GM13976 (cell line): ENCODE measurements at regions not wholly inside any gene's neighbourhood (a gene's known extent, or its start where the extent isn't known, plus 50 kb on each side); places are given as distances from the start of the nearest gene placed in this dataset.

Experiments
- DNase-seq: peaks from one replicate; pipeline ENCODE4 v3.0.0; 2012; ENCODE audit warnings: low spot score
- CTCF ChIP-seq: IDR thresholded peaks from 2 replicates; pipeline ENCODE4 v1.5.1; 2012; ENCODE audit warnings: borderline replicate concordance, mild to moderate bottlenecking; ENCODE audit not compliant: insufficient read depth; ENCODE audit errors: extremely low read depth, missing control alignments, control extremely low read depth
- in situ Hi-C: fragments of 300-500 bp; cut with MboI; formaldehyde crosslinking; loops from one replicate; pipeline ENCODE4 v1.12.0; 2022; ENCODE audit warnings: low sequenced_read_pairs, mixed read lengths, inconsistent platforms; ENCODE audit not compliant: unreplicated experiment

- peak; percentile 87 for TF ChIP-seq CTCF
- in situ Hi-C loops: no loop called here
- DNase-seq: peak; percentile 29
Measured at GRCh38 chr13:62512194-62513141, 1096.8 kb upstream of the PCDH20 start.

- DNase-seq: no peak
- TF ChIP-seq CTCF: no peak
- in situ Hi-C loops: no loop called here
Measured at GRCh38 chr13:62510906-62511655, 1095.4 kb upstream of the PCDH20 start.

- DNase-seq: no peak
- TF ChIP-seq CTCF: no peak
- in situ Hi-C loops: no loop called here
Measured at GRCh38 chr13:62502588-62502987, 1086.9 kb upstream of the PCDH20 start.

GRCh38 chr13:62489731-62490130 lies 1074.1 kb upstream of the PCDH20 start:
- no peak for DNase-seq
- no peak for TF ChIP-seq CTCF
- in situ Hi-C loops: no loop called here

- DNase-seq: no peak
- no peak for TF ChIP-seq CTCF
- in situ Hi-C loops: no loop called here
Measured at GRCh38 chr13:62483774-62484173, 1068.1 kb upstream of the PCDH20 start.

GRCh38 chr13:62482351-62482750 lies 1066.7 kb upstream of the PCDH20 start:
- no peak for DNase-seq
- in situ Hi-C loops: no loop called here
- no peak for TF ChIP-seq CTCF
